ENCODE measurements at regions not wholly inside any gene's neighbourhood (a gene's known extent, or its start where the extent isn't known, plus 50 kb on each side); places are given as distances from the start of the nearest gene placed in this dataset.

- TF ChIP-seq CTCF (IDR thresholded peaks at IDR 0.05 in 2 of 3, conservative IDR thresholded peaks at IDR 0.05 in 1 of 3; ENCODE audit: insufficient read depth in 2 of 3, low read depth in 1 of 3, low read length in 3 of 3) (no peak), LEF1 (IDR thresholded peaks at IDR 0.05) (no peak), EZH2 (IDR thresholded peaks at IDR 0.05; ENCODE audit: borderline replicate concordance, low read depth, low read length) (no peak), MAFG (tag; conservative IDR thresholded peaks at IDR 0.05) (no peak)
Observed at GRCh38 chr3:118476885-118477618, 557.6 kb downstream of the IGSF11 start.

Data from K562 (cell line).